ENCODE measurements at regions not wholly inside any gene's neighbourhood (a gene's known extent, or its start where the extent isn't known, plus 50 kb on each side); places are given as distances from the start of the nearest gene placed in this dataset. TPM values are rescaled to one million over a fixed set of nuclear protein-coding genes. Genes with fewer than 3 reads are reported as not detected.

DNA sequence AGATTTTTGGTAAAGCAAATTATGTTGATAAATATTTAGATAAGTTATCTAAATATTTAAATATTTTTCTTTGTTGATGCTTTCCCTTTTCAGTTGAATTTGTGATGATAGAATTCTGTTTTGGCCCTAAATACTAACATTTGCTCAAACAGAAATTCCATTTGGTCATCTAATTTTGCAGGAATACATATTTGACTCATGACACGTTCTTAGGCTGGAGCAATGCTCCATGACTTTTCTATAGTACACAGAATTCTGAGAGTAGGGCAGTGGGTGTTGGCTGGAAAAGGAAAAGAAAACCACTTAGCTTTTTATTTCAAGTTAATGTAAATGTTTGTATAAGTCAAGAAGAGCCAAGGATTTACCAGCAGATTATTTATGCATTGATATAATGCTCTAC is 58.6 kb upstream of the GK2 start:
- Histone ChIP-seq H3K9me3 (no peaks in the 10 kb centered on the region), H3K4me3 (no peak overlapping the region), H3K36me3 (replicated peaks in 1 of 2; ENCODE audit: insufficient read depth in 1 of 2, low read depth in 2 of 2) (no peaks in the 10 kb centered on the region), H3K27me3 (no peaks in the 10 kb centered on the region), H3K27ac (no peak overlapping the region), H3K4me1 (no peaks in the 10 kb centered on the region)
- ATAC-seq (no peak), DNase-seq (no peak)
- WGBS, 2 donors, result 23 to 30% methylated on average over 1 of the region's 1 CpG
- TF ChIP-seq, protein P1, sequence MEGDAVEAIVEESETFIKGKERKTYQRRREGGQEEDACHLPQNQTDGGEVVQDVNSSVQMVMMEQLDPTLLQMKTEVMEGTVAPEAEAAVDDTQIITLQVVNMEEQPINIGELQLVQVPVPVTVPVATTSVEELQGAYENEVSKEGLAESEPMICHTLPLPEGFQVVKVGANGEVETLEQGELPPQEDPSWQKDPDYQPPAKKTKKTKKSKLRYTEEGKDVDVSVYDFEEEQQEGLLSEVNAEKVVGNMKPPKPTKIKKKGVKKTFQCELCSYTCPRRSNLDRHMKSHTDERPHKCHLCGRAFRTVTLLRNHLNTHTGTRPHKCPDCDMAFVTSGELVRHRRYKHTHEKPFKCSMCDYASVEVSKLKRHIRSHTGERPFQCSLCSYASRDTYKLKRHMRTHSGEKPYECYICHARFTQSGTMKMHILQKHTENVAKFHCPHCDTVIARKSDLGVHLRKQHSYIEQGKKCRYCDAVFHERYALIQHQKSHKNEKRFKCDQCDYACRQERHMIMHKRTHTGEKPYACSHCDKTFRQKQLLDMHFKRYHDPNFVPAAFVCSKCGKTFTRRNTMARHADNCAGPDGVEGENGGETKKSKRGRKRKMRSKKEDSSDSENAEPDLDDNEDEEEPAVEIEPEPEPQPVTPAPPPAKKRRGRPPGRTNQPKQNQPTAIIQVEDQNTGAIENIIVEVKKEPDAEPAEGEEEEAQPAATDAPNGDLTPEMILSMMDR (IDR thresholded peaks at IDR 0.05), result no peak
- no peak for TF ChIP-seq POLR2A (IDR thresholded peaks at IDR 0.05)
- intact Hi-C loops (cut with DNase I), result no loop called here

Small RNAs in the stretch of these regions (small RNA-seq; reads per million reads assigned to genes)
- gene RF00072, result not detected
